ENCODE measurements at regions not wholly inside any gene's neighbourhood (a gene's known extent, or its start where the extent isn't known, plus 50 kb on each side); places are given as distances from the start of the nearest gene placed in this dataset.

DNA sequence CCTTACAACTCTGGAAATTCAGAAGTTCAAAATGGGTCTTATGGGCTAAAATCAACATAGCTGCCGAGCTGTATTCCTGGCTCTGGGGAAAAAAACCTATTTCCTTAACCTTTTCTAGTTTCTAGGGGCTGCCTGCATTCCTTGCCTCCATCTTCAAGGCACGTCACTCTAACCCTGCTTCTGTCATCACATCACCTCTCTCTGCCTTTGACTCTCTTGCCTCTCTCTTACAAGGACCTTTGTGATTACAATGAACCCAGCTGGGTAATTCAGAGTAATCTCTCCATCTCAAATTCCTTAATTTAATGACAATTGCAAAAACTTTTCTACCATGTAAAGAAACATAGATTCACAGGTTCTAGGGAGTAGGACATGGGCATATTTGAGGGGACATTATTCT is 103.1 kb upstream of the SMC2 start:
- no peaks in the 10 kb centered on the region for H3K4me1 Mint-ChIP-seq (ENCODE audit: unreplicated experiment)
- TF ChIP-seq, protein P1, sequence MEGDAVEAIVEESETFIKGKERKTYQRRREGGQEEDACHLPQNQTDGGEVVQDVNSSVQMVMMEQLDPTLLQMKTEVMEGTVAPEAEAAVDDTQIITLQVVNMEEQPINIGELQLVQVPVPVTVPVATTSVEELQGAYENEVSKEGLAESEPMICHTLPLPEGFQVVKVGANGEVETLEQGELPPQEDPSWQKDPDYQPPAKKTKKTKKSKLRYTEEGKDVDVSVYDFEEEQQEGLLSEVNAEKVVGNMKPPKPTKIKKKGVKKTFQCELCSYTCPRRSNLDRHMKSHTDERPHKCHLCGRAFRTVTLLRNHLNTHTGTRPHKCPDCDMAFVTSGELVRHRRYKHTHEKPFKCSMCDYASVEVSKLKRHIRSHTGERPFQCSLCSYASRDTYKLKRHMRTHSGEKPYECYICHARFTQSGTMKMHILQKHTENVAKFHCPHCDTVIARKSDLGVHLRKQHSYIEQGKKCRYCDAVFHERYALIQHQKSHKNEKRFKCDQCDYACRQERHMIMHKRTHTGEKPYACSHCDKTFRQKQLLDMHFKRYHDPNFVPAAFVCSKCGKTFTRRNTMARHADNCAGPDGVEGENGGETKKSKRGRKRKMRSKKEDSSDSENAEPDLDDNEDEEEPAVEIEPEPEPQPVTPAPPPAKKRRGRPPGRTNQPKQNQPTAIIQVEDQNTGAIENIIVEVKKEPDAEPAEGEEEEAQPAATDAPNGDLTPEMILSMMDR (IDR thresholded peaks at IDR 0.05) = no peak
- no peaks in the 10 kb centered on the region for H3K9me3 Mint-ChIP-seq (ENCODE audit: unreplicated experiment)
- no peak for DNase-seq (ENCODE audit: extremely low spot score, unreplicated experiment)
- H3K27ac Mint-ChIP-seq (ENCODE audit: unreplicated experiment) = no peak overlapping the region
- H3K27me3 Mint-ChIP-seq (ENCODE audit: unreplicated experiment) = no peaks in the 10 kb centered on the region
- H3K4me3 Mint-ChIP-seq (ENCODE audit: unreplicated experiment) = no peak overlapping the region
- H3K36me3 Mint-ChIP-seq (ENCODE audit: unreplicated experiment) = no peaks in the 10 kb centered on the region

DNA sequence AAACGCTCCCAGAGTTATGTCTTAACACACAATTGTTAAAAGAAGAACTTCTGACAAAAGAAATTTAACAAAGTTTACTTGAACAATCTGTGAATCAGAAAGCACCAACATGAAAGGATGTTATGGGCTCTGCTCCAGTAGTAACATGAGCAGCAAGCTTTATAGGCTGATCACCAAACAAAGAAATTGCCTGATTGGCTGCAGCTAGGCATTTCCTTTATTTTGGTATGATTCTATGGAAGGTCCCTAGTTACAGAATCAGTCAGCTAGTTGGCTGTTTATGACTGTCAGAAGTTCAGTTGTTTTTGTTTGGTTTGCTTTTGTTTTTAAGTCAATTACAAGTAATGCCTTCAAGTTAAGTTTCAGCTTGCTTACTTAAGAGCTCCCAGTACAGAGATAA is 102.4 kb upstream of the SMC2 start:
- Mint-ChIP-seq H3K27ac (ENCODE audit: unreplicated experiment) (no peak overlapping the region), H3K9me3 (ENCODE audit: unreplicated experiment) (no peaks in the 10 kb centered on the region), H3K4me3 (ENCODE audit: unreplicated experiment) (no peak overlapping the region), H3K4me1 (ENCODE audit: unreplicated experiment) (no peaks in the 10 kb centered on the region), H3K36me3 (ENCODE audit: unreplicated experiment) (no peaks in the 10 kb centered on the region), H3K27me3 (ENCODE audit: unreplicated experiment) (no peaks in the 10 kb centered on the region)
- TF ChIP-seq, protein P1 (IDR thresholded peaks at IDR 0.05) = no peak
- no peak for DNase-seq (ENCODE audit: extremely low spot score, unreplicated experiment)

DNA sequence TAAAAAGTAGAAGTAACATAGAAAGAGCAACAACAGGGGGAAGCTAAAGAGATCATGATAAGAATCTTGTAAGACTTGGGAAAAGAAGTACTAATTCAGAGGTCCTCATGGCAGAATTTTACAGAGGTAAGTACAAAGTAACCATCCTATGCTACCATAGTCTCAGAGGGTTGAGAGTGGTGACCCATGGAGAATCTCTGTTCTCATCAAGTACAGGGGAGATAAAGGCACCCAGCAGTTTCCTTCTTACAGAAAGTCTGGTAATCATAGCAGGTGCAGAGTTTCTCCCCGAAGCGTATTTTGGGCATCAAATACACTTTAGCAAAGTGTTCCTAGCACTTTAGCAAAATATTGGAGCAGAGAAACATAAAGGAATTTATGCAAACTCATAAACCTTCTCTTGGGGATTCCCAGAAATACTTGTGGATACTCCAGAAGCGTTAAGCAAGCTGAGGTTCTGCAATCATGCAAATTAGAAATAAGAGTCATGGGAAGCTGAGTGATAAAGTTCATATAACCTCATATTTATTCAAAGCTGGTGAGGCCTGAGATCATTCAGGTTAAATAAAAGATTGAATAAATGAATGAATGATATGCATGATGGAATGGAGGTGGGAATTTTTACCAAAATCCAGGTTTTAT is 101.0 kb upstream of the SMC2 start:
- H3K4me3 Mint-ChIP-seq (ENCODE audit: unreplicated experiment) = no peak overlapping the region
- no peaks in the 10 kb centered on the region for H3K36me3 Mint-ChIP-seq (ENCODE audit: unreplicated experiment)
- no peak overlapping the region for H3K27ac Mint-ChIP-seq (ENCODE audit: unreplicated experiment)
- H3K27me3 Mint-ChIP-seq (ENCODE audit: unreplicated experiment) = no peaks in the 10 kb centered on the region
- H3K4me1 Mint-ChIP-seq (ENCODE audit: unreplicated experiment) = no peaks in the 10 kb centered on the region
- TF ChIP-seq, protein P1 (IDR thresholded peaks at IDR 0.05) = no peak
- no peaks in the 10 kb centered on the region for H3K9me3 Mint-ChIP-seq (ENCODE audit: unreplicated experiment)
- DNase-seq (ENCODE audit: extremely low spot score, unreplicated experiment) = no peak

DNA sequence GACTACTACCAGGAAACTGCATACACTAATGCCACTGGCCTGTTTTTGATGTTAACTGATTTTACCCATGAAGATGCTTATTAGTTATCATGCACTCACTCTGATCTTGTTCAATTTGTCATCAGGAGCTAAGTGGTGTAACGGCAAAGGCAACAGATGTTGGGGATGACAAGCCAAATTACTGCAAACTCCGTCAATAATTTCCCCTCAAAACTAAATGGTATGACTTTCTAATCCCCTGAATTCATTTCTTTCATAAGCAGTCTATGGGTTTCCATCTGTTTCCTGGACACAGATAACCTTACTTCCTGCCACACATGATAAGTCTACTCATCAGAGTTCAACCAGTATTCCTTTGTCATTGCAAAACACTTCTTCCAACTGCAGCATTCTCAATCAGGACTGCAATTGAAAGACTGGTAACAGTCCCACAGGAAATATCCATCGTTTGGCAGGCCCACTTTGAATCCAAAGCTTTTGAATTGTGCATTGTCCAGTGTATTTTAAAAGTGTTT is 96.2 kb upstream of the SMC2 start:
- DNase-seq (ENCODE audit: extremely low spot score, unreplicated experiment) = no peak
- peaks cover 2% of the 10 kb centered on the region for H3K27me3 Mint-ChIP-seq (ENCODE audit: unreplicated experiment)
- H3K36me3 Mint-ChIP-seq (ENCODE audit: unreplicated experiment) = no peaks in the 10 kb centered on the region
- no peak overlapping the region for H3K27ac Mint-ChIP-seq (ENCODE audit: unreplicated experiment)
- no peak overlapping the region for H3K4me3 Mint-ChIP-seq (ENCODE audit: unreplicated experiment)
- TF ChIP-seq, protein P1 (IDR thresholded peaks at IDR 0.05) = no peak
- H3K9me3 Mint-ChIP-seq (ENCODE audit: unreplicated experiment) = no peaks in the 10 kb centered on the region
- no peaks in the 10 kb centered on the region for H3K4me1 Mint-ChIP-seq (ENCODE audit: unreplicated experiment)

DNA sequence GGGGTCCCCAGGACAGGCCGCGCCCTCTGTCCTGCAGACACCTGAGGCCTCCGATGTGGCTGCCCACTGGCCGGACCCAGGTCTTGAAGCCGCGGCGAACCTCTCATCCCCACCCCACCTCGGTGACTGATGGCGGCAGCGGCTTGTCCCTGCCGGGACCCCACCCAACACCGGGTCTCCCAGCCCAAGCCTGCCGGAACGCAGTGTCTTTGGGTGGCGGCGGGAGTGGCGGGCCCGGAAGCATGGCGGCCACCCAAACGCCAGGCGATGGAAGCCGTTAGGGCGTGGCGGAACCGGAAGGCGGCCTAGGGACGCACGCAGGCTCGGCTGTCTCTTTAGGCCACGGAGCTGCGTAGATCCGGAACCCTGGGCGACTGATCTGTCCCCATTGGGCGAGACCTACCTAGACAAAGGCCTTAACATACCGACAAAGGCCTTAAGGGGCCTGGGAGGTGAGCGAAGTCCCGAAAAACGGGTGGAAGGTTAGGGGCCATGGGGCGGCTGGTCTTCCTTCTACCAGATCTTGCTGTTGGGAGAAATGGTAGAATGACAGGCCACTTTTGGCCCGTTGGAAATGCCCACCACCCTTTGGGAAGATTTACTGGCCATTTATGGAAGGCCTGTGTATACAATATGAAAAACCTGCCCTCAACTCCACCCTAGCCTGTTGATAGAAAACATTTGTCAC is 94.6 kb upstream of the SMC2 start:
- H3K9me3 Mint-ChIP-seq (ENCODE audit: unreplicated experiment) = no peaks in the 10 kb centered on the region
- no peak for DNase-seq (ENCODE audit: extremely low spot score, unreplicated experiment)
- H3K27me3 Mint-ChIP-seq (ENCODE audit: unreplicated experiment) = peaks cover 3% of the 10 kb centered on the region
- H3K36me3 Mint-ChIP-seq (ENCODE audit: unreplicated experiment) = no peaks in the 10 kb centered on the region
- TF ChIP-seq, protein P1 (IDR thresholded peaks at IDR 0.05) = no peak
- H3K4me3 Mint-ChIP-seq (ENCODE audit: unreplicated experiment) = no peak overlapping the region
- no peaks in the 10 kb centered on the region for H3K4me1 Mint-ChIP-seq (ENCODE audit: unreplicated experiment)
- H3K27ac Mint-ChIP-seq (ENCODE audit: unreplicated experiment) = no peak overlapping the region
